Breast epithelium (tissue), 4 donors: ENCODE measurements at regions not wholly inside any gene's neighbourhood (a gene's known extent, or its start where the extent isn't known, plus 50 kb on each side); places are given as distances from the start of the nearest gene placed in this dataset.

Source experiments
- DNase-seq, 2 donors: peaks; one replicate each; pipeline ENCODE4 v3.0.0-alpha.2; 2019; ENCODE audit warnings: low spot score in 2 of 2
- H3K27ac ChIP-seq, 2 donors: fragments of 200-600 bp; sonication (generic) in 1 of 2; one replicate each; pipeline ENCODE4 v1.5.1; 2016 to 2019; ENCODE audit warnings: mild to moderate bottlenecking in 1 of 2
- H3K27me3 ChIP-seq, 2 donors: fragments of 200-600 bp; sonication (generic) in 1 of 2; one replicate each; pipeline versions ENCODE4 v1.5.1 to v1.6.0; 2017 to 2019; ENCODE audit warnings: control low read depth in 1 of 2, mild to moderate bottlenecking in 1 of 2
- H3K36me3 ChIP-seq: fragments of 200-600 bp; one replicate; pipeline ENCODE4 v1.5.1; 2019
- H3K4me1 ChIP-seq, 2 donors: fragments of 200-600 bp; sonication (generic); one replicate each; pipeline ENCODE4 v1.5.1; 2016 to 2019; ENCODE audit warnings: control low read depth in 1 of 2
- H3K4me3 ChIP-seq, 3 donors: fragments of 200-600 bp; sonication (generic); 1 replicate in 2 of 3; 2 replicates in 1 of 3; pipeline ENCODE4 v1.5.1; 2016 to 2019; ENCODE audit warnings: mild to moderate bottlenecking in 3 of 3, moderate library complexity in 2 of 3
- H3K9me3 ChIP-seq, 2 donors: fragments of 200-600 bp; sonication (generic) in 1 of 2; one replicate each; pipeline ENCODE4 v1.5.1; 2016 to 2019; ENCODE audit warnings: control low read depth in 1 of 2
- CTCF ChIP-seq, 3 donors: fragments of 450-650 bp; IDR thresholded peaks; one replicate each; pipeline ENCODE4 v1.5.1; 2016 to 2017; ENCODE audit warnings: antibody characterized with exemption in 3 of 3, mild to moderate bottlenecking in 3 of 3, moderate library complexity in 3 of 3
- POLR2A ChIP-seq: fragments of 450-650 bp; IDR thresholded peaks from one replicate; pipeline ENCODE4 v1.6.1; 2016; ENCODE audit warnings: antibody characterized with exemption, mild to moderate bottlenecking, moderate library complexity
- POLR2AphosphoS5 ChIP-seq, 3 donors: sonication (generic); formaldehyde crosslinking; IDR thresholded peaks; one replicate each; pipeline ENCODE4 v1.6.1; 2017; ENCODE audit warnings: antibody characterized with exemption in 3 of 3
- intact Hi-C: fragments of 100-400 bp; cut with DNase I; formaldehyde crosslinking; loops from one replicate; pipeline ENCODE4 v1.15.1; 2023; ENCODE audit warnings: low total_unique reads

GRCh38 chr14:42671636-42672035 lies 1065.0 kb downstream of the LRFN5 start:
- Histone ChIP-seq H3K9me3 (no peaks in the 10 kb centered on the region), H3K4me3 (no peak overlapping the region), H3K27me3 (no peaks in the 10 kb centered on the region), H3K36me3 (no peaks in the 10 kb centered on the region), H3K27ac (no peak overlapping the region), H3K4me1 (no peaks in the 10 kb centered on the region)
- DNase-seq = no peak
- TF ChIP-seq POLR2AphosphoS5 (IDR thresholded peaks at IDR 0.05) (no peak), CTCF (IDR thresholded peaks at IDR 0.05) (no peak), POLR2A (no peak)
- intact Hi-C loops = no loop called here

GRCh38 chr14:42665083-42665482 lies 1058.4 kb downstream of the LRFN5 start:
- H3K36me3 ChIP-seq = no peaks in the 10 kb centered on the region
- H3K27me3 ChIP-seq = no peaks in the 10 kb centered on the region
- TF ChIP-seq CTCF (IDR thresholded peaks at IDR 0.05) = no peak
- TF ChIP-seq POLR2AphosphoS5 (IDR thresholded peaks at IDR 0.05) = no peak
- no peak for TF ChIP-seq POLR2A
- H3K9me3 ChIP-seq = no peaks in the 10 kb centered on the region
- no peaks in the 10 kb centered on the region for H3K4me1 ChIP-seq
- intact Hi-C loops = no loop called here
- DNase-seq = no peak
- no peak overlapping the region for H3K27ac ChIP-seq
- no peak overlapping the region for H3K4me3 ChIP-seq

GRCh38 chr14:42664190-42664589 lies 1057.5 kb downstream of the LRFN5 start:
- no peaks in the 10 kb centered on the region for H3K27me3 ChIP-seq
- H3K36me3 ChIP-seq = no peaks in the 10 kb centered on the region
- H3K4me1 ChIP-seq = no peaks in the 10 kb centered on the region
- no peak for DNase-seq
- no peak overlapping the region for H3K27ac ChIP-seq
- intact Hi-C loops = no loop called here
- no peak overlapping the region for H3K4me3 ChIP-seq
- TF ChIP-seq POLR2A (no peak), POLR2AphosphoS5 (IDR thresholded peaks at IDR 0.05) (no peak), CTCF (IDR thresholded peaks at IDR 0.05) (no peak)
- H3K9me3 ChIP-seq = no peaks in the 10 kb centered on the region

GRCh38 chr14:42654707-42655106 lies 1048.0 kb downstream of the LRFN5 start:
- Histone ChIP-seq H3K4me3 (no peak overlapping the region), H3K9me3 (no peaks in the 10 kb centered on the region), H3K27ac (no peak overlapping the region), H3K4me1 (no peaks in the 10 kb centered on the region), H3K27me3 (no peaks in the 10 kb centered on the region), H3K36me3 (no peaks in the 10 kb centered on the region)
- TF ChIP-seq POLR2A (no peak), CTCF (IDR thresholded peaks at IDR 0.05) (no peak), POLR2AphosphoS5 (IDR thresholded peaks at IDR 0.05) (no peak)
- DNase-seq = no peak
- intact Hi-C loops = no loop called here

GRCh38 chr14:42642787-42643186 lies 1036.1 kb downstream of the LRFN5 start:
- DNase-seq = no peak
- Histone ChIP-seq H3K27me3 (no peaks in the 10 kb centered on the region), H3K9me3 (no peaks in the 10 kb centered on the region), H3K4me1 (no peaks in the 10 kb centered on the region), H3K36me3 (no peaks in the 10 kb centered on the region), H3K27ac (no peak overlapping the region), H3K4me3 (no peak overlapping the region)
- intact Hi-C loops = no loop called here
- TF ChIP-seq CTCF (IDR thresholded peaks at IDR 0.05) (no peak), POLR2AphosphoS5 (IDR thresholded peaks at IDR 0.05) (no peak), POLR2A (no peak)
